SK-N-SH treated with all-trans-retinoic acid at 6 μM for 48 hours (cell line): ENCODE measurements at regions not wholly inside any gene's neighbourhood (a gene's known extent, or its start where the extent isn't known, plus 50 kb on each side); places are given as distances from the start of the nearest gene placed in this dataset.

Experiments
- ISL1 ChIP-seq: fragments of 250-450 bp; sonication (Bioruptor Pico); IDR thresholded peaks from 2 replicates; pipeline ENCODE4 v2.1.2; 2022; ENCODE audit warnings: mild to moderate bottlenecking, moderate library complexity
- OSR1 ChIP-seq: fragments of 250-450 bp; sonication (Bioruptor Pico); IDR thresholded peaks from 2 replicates; pipeline ENCODE4 v1.8.0; 2022; ENCODE audit warnings: moderate library complexity, mild to moderate bottlenecking, inconsistent platforms
- PATZ1 ChIP-seq: fragments of 250-450 bp; sonication (Bioruptor Pico); IDR thresholded peaks from 2 replicates; pipeline ENCODE4 v1.8.0; 2020; ENCODE audit warnings: mild to moderate bottlenecking, moderate library complexity, borderline replicate concordance
- PPARA ChIP-seq: fragments of 250-450 bp; sonication (Bioruptor Pico); IDR thresholded peaks from 2 replicates; pipeline ENCODE4 v1.5.0; 2020; ENCODE audit warnings: mild to moderate bottlenecking, borderline replicate concordance
- ZC3H10 ChIP-seq: fragments of 250-450 bp; sonication (Bioruptor Pico); IDR thresholded peaks from 2 replicates; pipeline ENCODE4 v1.5.1; 2021; ENCODE audit warnings: mild to moderate bottlenecking, moderate library complexity
- ZFP3 ChIP-seq: fragments of 250-450 bp; sonication (Bioruptor Pico); IDR thresholded peaks from 2 replicates; pipeline ENCODE4 v1.5.0; 2020; ENCODE audit warnings: mild to moderate bottlenecking, moderate library complexity
- ZFP30 ChIP-seq: fragments of 450-650 bp; formaldehyde crosslinking; IDR thresholded peaks from 2 replicates; pipeline ENCODE4 v1.5.0; 2022; ENCODE audit warnings: mild to moderate bottlenecking, moderate library complexity
- TF ChIP-seq, protein P1 (sequence below): fragments of 250-450 bp; sonication (Bioruptor Pico); IDR thresholded peaks from 2 replicates; pipeline ENCODE4 v1.5.1; 2020; ENCODE audit warnings: low read depth, mild to moderate bottlenecking, moderate library complexity
- TF ChIP-seq, protein P2 (sequence below): fragments of 250-450 bp; sonication (Bioruptor Pico); IDR thresholded peaks from 2 replicates; pipeline ENCODE4 v1.5.0; 2020; ENCODE audit warnings: mild to moderate bottlenecking, moderate library complexity

DNA sequence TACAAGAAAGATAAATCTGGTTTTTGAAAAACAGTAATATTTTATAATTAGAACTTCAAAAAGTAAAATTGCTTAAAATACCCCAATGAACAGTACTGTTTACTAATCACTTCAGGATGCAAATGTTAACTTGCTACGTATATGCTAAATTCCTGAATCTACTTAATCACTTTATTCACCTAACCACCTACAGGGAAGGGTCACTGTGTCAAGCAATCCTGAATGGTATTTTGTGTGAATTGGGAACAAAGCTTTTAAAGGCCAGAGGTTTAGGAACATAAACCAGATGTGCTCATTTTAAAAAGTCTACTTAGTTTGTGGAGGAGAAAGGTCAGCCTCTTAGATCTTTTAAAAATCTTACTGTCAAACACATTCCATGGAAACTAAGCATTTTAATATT is 1143.0 kb upstream of the ADGRL2 start:
- TF ChIP-seq ZFP3 (CRISPR knock-in tag) (no peak), OSR1 (CRISPR knock-in tag) (no peak), PATZ1 (CRISPR knock-in tag) (no peak), ZFP30 (CRISPR knock-in tag) (no peak), PPARA (CRISPR knock-in tag) (no peak), ZC3H10 (CRISPR knock-in tag) (no peak), ISL1 (CRISPR knock-in tag) (no peak)
- TF ChIP-seq, protein P1, sequence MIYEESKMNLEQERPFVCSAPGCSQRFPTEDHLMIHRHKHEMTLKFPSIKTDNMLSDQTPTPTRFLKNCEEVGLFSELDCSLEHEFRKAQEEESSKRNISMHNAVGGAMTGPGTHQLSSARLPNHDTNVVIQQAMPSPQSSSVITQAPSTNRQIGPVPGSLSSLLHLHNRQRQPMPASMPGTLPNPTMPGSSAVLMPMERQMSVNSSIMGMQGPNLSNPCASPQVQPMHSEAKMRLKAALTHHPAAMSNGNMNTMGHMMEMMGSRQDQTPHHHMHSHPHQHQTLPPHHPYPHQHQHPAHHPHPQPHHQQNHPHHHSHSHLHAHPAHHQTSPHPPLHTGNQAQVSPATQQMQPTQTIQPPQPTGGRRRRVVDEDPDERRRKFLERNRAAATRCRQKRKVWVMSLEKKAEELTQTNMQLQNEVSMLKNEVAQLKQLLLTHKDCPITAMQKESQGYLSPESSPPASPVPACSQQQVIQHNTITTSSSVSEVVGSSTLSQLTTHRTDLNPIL (CRISPR knock-in tag): no peak
- TF ChIP-seq, protein P2, sequence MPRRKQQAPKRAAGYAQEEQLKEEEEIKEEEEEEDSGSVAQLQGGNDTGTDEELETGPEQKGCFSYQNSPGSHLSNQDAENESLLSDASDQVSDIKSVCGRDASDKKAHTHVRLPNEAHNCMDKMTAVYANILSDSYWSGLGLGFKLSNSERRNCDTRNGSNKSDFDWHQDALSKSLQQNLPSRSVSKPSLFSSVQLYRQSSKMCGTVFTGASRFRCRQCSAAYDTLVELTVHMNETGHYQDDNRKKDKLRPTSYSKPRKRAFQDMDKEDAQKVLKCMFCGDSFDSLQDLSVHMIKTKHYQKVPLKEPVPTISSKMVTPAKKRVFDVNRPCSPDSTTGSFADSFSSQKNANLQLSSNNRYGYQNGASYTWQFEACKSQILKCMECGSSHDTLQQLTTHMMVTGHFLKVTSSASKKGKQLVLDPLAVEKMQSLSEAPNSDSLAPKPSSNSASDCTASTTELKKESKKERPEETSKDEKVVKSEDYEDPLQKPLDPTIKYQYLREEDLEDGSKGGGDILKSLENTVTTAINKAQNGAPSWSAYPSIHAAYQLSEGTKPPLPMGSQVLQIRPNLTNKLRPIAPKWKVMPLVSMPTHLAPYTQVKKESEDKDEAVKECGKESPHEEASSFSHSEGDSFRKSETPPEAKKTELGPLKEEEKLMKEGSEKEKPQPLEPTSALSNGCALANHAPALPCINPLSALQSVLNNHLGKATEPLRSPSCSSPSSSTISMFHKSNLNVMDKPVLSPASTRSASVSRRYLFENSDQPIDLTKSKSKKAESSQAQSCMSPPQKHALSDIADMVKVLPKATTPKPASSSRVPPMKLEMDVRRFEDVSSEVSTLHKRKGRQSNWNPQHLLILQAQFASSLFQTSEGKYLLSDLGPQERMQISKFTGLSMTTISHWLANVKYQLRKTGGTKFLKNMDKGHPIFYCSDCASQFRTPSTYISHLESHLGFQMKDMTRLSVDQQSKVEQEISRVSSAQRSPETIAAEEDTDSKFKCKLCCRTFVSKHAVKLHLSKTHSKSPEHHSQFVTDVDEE (CRISPR knock-in tag): no peak
